SK-N-SH (cell line): ENCODE measurements at regions not wholly inside any gene's neighbourhood (a gene's known extent, or its start where the extent isn't known, plus 50 kb on each side); places are given as distances from the start of the nearest gene placed in this dataset.

Experiments used
- CTCF ChIA-PET: fragments of 300-600, 350-600 bp; formaldehyde crosslinking; extraction: SDS; loops from one replicate; lab custom pipeline; 2021; lab: Yijun Ruan, JAX
- POLR2A ChIA-PET: fragments of 350-600 bp; sonication (Branson Sonifier 250); formaldehyde crosslinking; extraction: SDS; loops from one replicate; lab custom pipeline; 2020; ENCODE audit warnings: antibody characterized with exemption, inconsistent platforms; lab: Yijun Ruan, JAX
- DNase-seq: peaks from one replicate; pipeline ENCODE4 v3.0.0; 2012
- H2AFZ ChIP-seq: fragments of 200-600 bp; sonication (generic); 2 replicates; pipeline ENCODE4 v1.8.1; 2016; ENCODE audit warnings: antibody characterized with exemption, mild to moderate bottlenecking, low read depth
- H3F3A ChIP-seq: fragments of 200-600 bp; sonication (generic); replicated peaks from 2 replicates; pipeline ENCODE3; 2016; ENCODE audit warnings: antibody characterized with exemption, mild to moderate bottlenecking; ENCODE audit not compliant: insufficient read depth
- H3K27ac ChIP-seq, 2 experiments: fragments of 200-500 bp in 1 of 2; fragments of 200-600 bp in 1 of 2; sonication (Bioruptor generic) in 1 of 2; sonication (generic), shearing (Covaris generic) in 1 of 2; 2 replicates each; pipeline versions ENCODE4 v1.5.1 to v1.6.1; 2014 to 2016; ENCODE audit warnings: low read depth in 2 of 2, inconsistent platforms in 1 of 2, low read length in 1 of 2, mild to moderate bottlenecking in 1 of 2, mixed read lengths in 1 of 2
- H3K27me3 ChIP-seq: fragments of 200-600 bp; sonication (generic), shearing (Covaris generic); 2 replicates; pipeline ENCODE4 v1.6.1; 2016; ENCODE audit warnings: mixed run types; ENCODE audit not compliant: insufficient read depth
- H3K36me3 ChIP-seq, 2 experiments: fragments of 200-500 bp in 1 of 2; fragments of 200-600 bp in 1 of 2; sonication (Bioruptor generic) in 1 of 2; sonication (generic) in 1 of 2; replicated peaks in 1 of 2; 2 replicates each; pipeline versions ENCODE3 to v1.5.1; 2014 to 2016; ENCODE audit warnings: low read length in 1 of 2, mild to moderate bottlenecking in 1 of 2; ENCODE audit not compliant: insufficient read depth in 2 of 2, control insufficient read depth in 1 of 2
- H3K4me1 ChIP-seq, 2 experiments: fragments of 200-500 bp in 1 of 2; fragments of 200-600 bp in 1 of 2; sonication (Bioruptor generic) in 1 of 2; sonication (generic), shearing (Covaris generic) in 1 of 2; 2 replicates each; pipeline versions ENCODE4 v1.5.1 to v1.6.1; 2014 to 2016; ENCODE audit warnings: low read depth in 1 of 2, low read length in 1 of 2, mixed run types in 1 of 2; ENCODE audit not compliant: insufficient read depth in 2 of 2, control insufficient read depth in 1 of 2
- H3K4me2 ChIP-seq: fragments of 200-600 bp; sonication (generic), shearing (Covaris generic); 2 replicates; pipeline ENCODE4 v1.6.1; 2017; ENCODE audit warnings: mixed run types
- H3K4me3 ChIP-seq, 2 experiments: fragments of 200-500 bp in 1 of 2; fragments of 200-600 bp in 1 of 2; sonication (Bioruptor generic) in 1 of 2; sonication (generic), shearing (Covaris generic) in 1 of 2; 2 replicates each; pipeline versions ENCODE4 v1.5.1 to v1.8.1; 2014 to 2016; ENCODE audit warnings: low read depth in 2 of 2, inconsistent platforms in 1 of 2, low read length in 1 of 2, mild to moderate bottlenecking in 1 of 2, mixed read lengths in 1 of 2, moderate library complexity in 1 of 2
- H3K79me2 ChIP-seq: fragments of 200-600 bp; sonication (generic); 2 replicates; pipeline ENCODE4 v1.8.1; 2017; ENCODE audit warnings: mild to moderate bottlenecking; ENCODE audit not compliant: insufficient read depth
- H3K9ac ChIP-seq: fragments of 200-600 bp; sonication (generic); 2 replicates; pipeline ENCODE4 v1.6.1; 2017; ENCODE audit warnings: mixed run types
- H3K9me2 ChIP-seq: fragments of 200-600 bp; sonication (generic); 2 replicates; pipeline ENCODE4 v1.6.1; 2017; ENCODE audit warnings: mixed run types
- H3K9me3 ChIP-seq: fragments of 200-600 bp; sonication (generic); 2 replicates; pipeline ENCODE4 v1.6.1; 2017; ENCODE audit warnings: mixed run types, mild to moderate bottlenecking, moderate library complexity
- H4K20me1 ChIP-seq: fragments of 200-600 bp; sonication (generic); 2 replicates; pipeline ENCODE4 v1.6.1; 2017; ENCODE audit warnings: mild to moderate bottlenecking, mixed run types; ENCODE audit not compliant: insufficient read depth
- CHD2 ChIP-seq: fragments of 150-350 bp; IDR thresholded peaks from 2 replicates; pipeline ENCODE4 v1.6.1; 2018; ENCODE audit warnings: low read length; ENCODE audit not compliant: partially characterized antibody
- ELF1 ChIP-seq: IDR thresholded peaks from 2 replicates; pipeline ENCODE4 v1.4.0; 2012
- EP300 ChIP-seq, 2 experiments: IDR thresholded peaks; 2 replicates each; pipeline versions ENCODE4 v1.4.0 to v1.6.1; 2012; ENCODE audit warnings: borderline replicate concordance in 1 of 2, low read depth in 1 of 2, low read length in 1 of 2
- GABPA ChIP-seq: IDR thresholded peaks from 2 replicates; pipeline ENCODE4 v1.4.0; 2012; ENCODE audit warnings: low read depth, mild to moderate bottlenecking
- JUND ChIP-seq: IDR thresholded peaks from 2 replicates; pipeline ENCODE4 v1.4.0; 2012
- NRF1 ChIP-seq: IDR thresholded peaks from 2 replicates; pipeline ENCODE4 v1.6.1; 2012; ENCODE audit warnings: low read depth, mild to moderate bottlenecking, low read length
- RCOR1 ChIP-seq: fragments of 150-350 bp; IDR thresholded peaks from 2 replicates; pipeline ENCODE4 v1.6.1; 2017; ENCODE audit warnings: antibody characterized with exemption, low read length
- RFX5 ChIP-seq: IDR thresholded peaks from 2 replicates; pipeline ENCODE4 v1.6.1; 2012; ENCODE audit warnings: mild to moderate bottlenecking, improper control_type of control experiment, low read length
- SMC3 ChIP-seq: IDR thresholded peaks from 2 replicates; pipeline ENCODE4 v1.6.1; 2012; ENCODE audit warnings: low read depth, low read length, improper control_type of control experiment
- TEAD4 ChIP-seq: IDR thresholded peaks from 2 replicates; pipeline ENCODE4 v1.4.0; 2012; ENCODE audit warnings: mild to moderate bottlenecking, borderline replicate concordance; ENCODE audit not compliant: insufficient read depth
- WGBS: methylation state at CpG from one replicate; pipeline ENCODE4 v1.1.6; 2017; ENCODE audit warnings: low lambda C conversion rate; 5-methylcytosine and 5-hydroxymethylcytosine counted together
- TF ChIP-seq, protein P1 (sequence below): fragments of 150-350 bp; IDR thresholded peaks from 2 replicates; pipeline ENCODE4 v1.6.1; 2017; ENCODE audit warnings: antibody characterized with exemption, low read length, low read depth, borderline replicate concordance
- TF ChIP-seq, protein P2 (sequence below): IDR thresholded peaks from 2 replicates; pipeline ENCODE4 v1.4.0; 2012; ENCODE audit warnings: low read depth, borderline replicate concordance

DNA sequence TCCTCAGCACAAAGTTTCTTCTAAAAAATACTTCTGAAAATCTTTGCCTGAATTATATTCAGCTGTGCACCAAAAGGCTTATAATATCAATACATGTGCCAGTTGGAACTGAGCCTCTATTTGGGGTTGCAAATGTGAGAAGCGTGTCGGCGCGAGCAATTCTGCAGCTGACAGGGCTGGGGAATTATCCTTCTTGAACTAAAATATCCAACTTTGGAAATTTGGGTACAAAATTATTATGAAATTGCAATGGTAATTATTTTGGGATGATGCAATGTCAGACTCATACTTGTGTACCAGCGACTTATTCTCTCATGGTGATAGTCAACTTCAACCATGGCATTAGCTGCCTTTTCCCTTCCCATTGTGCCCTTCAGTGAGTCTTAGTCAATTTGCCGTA lies 507.0 kb upstream of the KLF6 start:
- 82% methylated on average over 6 of the region's 6 CpGs for WGBS
- no peaks in the 10 kb centered on the region for H3K79me2 ChIP-seq
- no peaks in the 10 kb centered on the region; the same call in 1 of the 2 replicates for H3K9me3 ChIP-seq
- TF ChIP-seq NRF1 (no peak), ELF1 (no peak), SMC3 (no peak), RCOR1 (no peak), JUND (no peak), CHD2 (no peak), GABPA (no peak), EP300 (IDR thresholded peaks at IDR 0.05; ENCODE audit: borderline replicate concordance in 1 of 2, low read depth in 1 of 2, low read length in 1 of 2) (no peak)
- TF ChIP-seq, protein P1, sequence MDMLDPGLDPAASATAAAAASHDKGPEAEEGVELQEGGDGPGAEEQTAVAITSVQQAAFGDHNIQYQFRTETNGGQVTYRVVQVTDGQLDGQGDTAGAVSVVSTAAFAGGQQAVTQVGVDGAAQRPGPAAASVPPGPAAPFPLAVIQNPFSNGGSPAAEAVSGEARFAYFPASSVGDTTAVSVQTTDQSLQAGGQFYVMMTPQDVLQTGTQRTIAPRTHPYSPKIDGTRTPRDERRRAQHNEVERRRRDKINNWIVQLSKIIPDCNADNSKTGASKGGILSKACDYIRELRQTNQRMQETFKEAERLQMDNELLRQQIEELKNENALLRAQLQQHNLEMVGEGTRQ: no peak
- TF ChIP-seq, all 33 proteins: peak for 0
- DNase-seq: no peak
- H3K4me3 ChIP-seq: no peak overlapping the region
- no peak overlapping the region for H3K27ac ChIP-seq
- POLR2A ChIA-PET: interaction anchor here (0.6 kb wide), 1 partner anchor 61 kb away, joined by 4 read pairs; no protein-coding TSS in a partner anchor
- no peaks in the 10 kb centered on the region for H3K4me1 ChIP-seq
- CTCF ChIA-PET: no interaction called here
- H4K20me1 ChIP-seq: no peaks in the 10 kb centered on the region
- no peaks in the 10 kb centered on the region for H3K36me3 ChIP-seq
- H3K27me3 ChIP-seq: no peaks in the 10 kb centered on the region
- H3F3A ChIP-seq: no peaks in the 10 kb centered on the region
- H3K9me2 ChIP-seq: no peaks in the 10 kb centered on the region
- H2AFZ ChIP-seq: no peak overlapping the region
- no peak overlapping the region for H3K4me2 ChIP-seq
- H3K9ac ChIP-seq: no peak overlapping the region

DNA sequence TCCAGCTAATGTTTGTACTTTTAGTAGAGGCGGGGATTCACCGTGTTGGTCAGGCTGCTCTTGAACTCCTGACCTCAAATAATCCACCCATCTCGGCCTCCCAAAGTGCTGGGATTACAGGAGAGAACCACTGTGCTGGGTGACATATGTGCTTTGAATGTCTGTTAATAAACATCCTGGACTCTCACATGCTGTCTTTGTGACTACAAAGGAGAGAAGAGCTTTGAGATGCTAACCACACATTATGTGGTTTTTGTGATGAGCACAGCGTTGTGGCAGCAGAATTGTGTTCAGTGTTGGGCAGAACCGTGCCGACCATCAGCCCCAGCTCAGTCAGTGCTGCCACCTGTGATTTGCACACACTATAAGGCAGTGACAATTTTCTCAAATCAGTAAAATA lies 500.1 kb upstream of the KLF6 start:
- H3F3A ChIP-seq: peaks cover 8% of the 10 kb centered on the region
- POLR2A ChIA-PET: no interaction called here
- H3K27ac ChIP-seq: no peak overlapping the region
- no peaks in the 10 kb centered on the region for H3K9me2 ChIP-seq
- H3K4me3 ChIP-seq: no peak overlapping the region
- no peak for TF ChIP-seq RFX5
- TF ChIP-seq, protein P2, sequence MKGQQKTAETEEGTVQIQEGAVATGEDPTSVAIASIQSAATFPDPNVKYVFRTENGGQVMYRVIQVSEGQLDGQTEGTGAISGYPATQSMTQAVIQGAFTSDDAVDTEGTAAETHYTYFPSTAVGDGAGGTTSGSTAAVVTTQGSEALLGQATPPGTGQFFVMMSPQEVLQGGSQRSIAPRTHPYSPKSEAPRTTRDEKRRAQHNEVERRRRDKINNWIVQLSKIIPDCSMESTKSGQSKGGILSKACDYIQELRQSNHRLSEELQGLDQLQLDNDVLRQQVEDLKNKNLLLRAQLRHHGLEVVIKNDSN: no peak
- TF ChIP-seq JUND: no peak
- TF ChIP-seq RCOR1: no peak
- no peak for TF ChIP-seq CHD2
- no peak for TF ChIP-seq TEAD4
- TF ChIP-seq ELF1: no peak
- no peak for TF ChIP-seq NRF1
- no peak for DNase-seq
- no peak overlapping the region for H2AFZ ChIP-seq
- H3K79me2 ChIP-seq: no peaks in the 10 kb centered on the region
- H3K27me3 ChIP-seq: no peaks in the 10 kb centered on the region
- no peaks in the 10 kb centered on the region for H3K36me3 ChIP-seq
- H4K20me1 ChIP-seq: no peaks in the 10 kb centered on the region
- WGBS: 94% methylated on average over 6 of the region's 6 CpGs
- no peak overlapping the region for H3K4me2 ChIP-seq
- peaks cover 4 to 13% of the 10 kb centered on the region in 2 experiments; a peak in 3 of 4 replicates for H3K4me1 ChIP-seq
- no peaks in the 10 kb centered on the region for H3K9me3 ChIP-seq
- CTCF ChIA-PET: no interaction called here
- H3K9ac ChIP-seq: no peak overlapping the region
